ENCODE measurements at regions not wholly inside any gene's neighbourhood (a gene's known extent, or its start where the extent isn't known, plus 50 kb on each side); places are given as distances from the start of the nearest gene placed in this dataset.
"Not testable (repeated sequence)": the region's sequence is repeated elsewhere in the genome, so short reads cannot be mapped to it uniquely, and the experiment has no call there.

DNA sequence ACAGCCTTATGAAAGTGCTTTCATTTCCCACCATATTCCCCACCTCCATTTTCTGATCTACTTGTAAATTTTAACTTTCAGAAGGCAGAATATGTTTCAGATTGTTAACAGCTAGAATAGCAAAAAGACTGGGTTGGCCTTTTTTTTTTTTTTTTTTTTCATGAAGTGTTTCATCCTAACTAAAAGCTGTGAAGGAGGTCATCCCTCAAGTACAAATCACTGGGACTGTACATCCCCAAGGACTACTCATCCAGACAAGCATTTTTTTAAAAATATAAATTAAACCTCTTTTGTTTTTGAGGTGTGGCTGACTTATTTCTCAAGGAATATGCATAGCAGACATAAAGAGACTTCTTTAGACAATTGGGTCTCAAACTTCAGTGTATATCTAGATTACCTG, 542.1 kb upstream of the TUSC1 start:
- Histone ChIP-seq H3K4me1 (no peaks in the 10 kb centered on the region), H3K9me3 (peaks cover 0 to 8% of the 10 kb centered on the region in 2 donors), H3K27me3 (no peaks in the 10 kb centered on the region), H3K4me3 (no peak overlapping the region), H3K36me3 (no peaks in the 10 kb centered on the region), H3K27ac (no peak overlapping the region)
- DNase-seq (no peak), ATAC-seq (no peak)
- intact Hi-C loops (cut with DNase I), result no loop called here
- TF ChIP-seq CTCF (IDR thresholded peaks at IDR 0.05), result no peak

DNA sequence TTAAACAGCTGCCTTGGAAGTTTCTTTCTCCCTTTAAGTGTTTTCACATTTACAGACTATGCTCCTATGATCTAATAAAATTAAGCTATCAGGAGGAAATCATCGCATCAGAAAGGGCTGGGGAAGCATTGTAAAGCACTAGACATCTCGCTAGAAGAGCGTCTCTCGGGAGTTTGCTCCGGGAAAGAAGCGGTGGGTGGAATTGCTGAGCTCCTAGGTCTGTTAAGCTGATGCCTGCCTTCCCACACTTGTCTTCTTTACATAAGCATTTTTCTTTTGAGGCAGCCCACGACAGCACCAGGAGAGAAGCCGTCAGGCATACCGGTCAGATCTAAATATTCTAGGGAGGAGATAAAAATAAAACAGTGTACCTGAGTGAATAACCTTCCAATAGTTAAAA, 541.7 kb upstream of the TUSC1 start:
- DNase-seq, result no peak
- Histone ChIP-seq H3K27ac (no peak overlapping the region), H3K4me1 (no peaks in the 10 kb centered on the region), H3K27me3 (no peaks in the 10 kb centered on the region), H3K4me3 (no peak overlapping the region), H3K36me3 (no peaks in the 10 kb centered on the region), H3K9me3 (peaks cover 0 to 12% of the 10 kb centered on the region in 2 donors)
- TF ChIP-seq CTCF (IDR thresholded peaks at IDR 0.05), result no peak
- ATAC-seq, result no peak
- intact Hi-C loops (cut with DNase I), result no loop called here

DNA sequence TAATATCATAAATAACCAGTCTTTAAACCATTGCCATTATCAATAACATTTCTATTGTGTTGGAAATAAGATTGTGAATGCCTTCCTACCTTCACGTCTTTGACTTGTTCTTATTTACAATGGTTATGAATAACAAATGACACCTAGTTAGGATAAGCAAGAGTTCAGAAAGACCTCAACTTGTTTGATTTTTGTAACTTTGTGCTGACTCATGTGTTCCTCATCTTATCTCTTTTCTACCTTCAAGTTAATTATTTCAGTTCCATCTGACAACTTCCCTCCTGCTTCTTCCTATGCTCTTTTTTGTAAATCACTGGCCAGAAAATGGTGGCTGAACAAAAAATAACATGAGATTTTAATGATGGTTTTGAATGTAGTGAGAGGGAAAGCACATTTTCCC, 538.5 kb upstream of the TUSC1 start:
- H3K27me3 ChIP-seq, result no peaks in the 10 kb centered on the region
- peaks cover 0 to 15% of the 10 kb centered on the region in 2 donors for H3K9me3 ChIP-seq
- H3K4me3 ChIP-seq, result no peak overlapping the region
- TF ChIP-seq CTCF (IDR thresholded peaks at IDR 0.05), result no peak
- intact Hi-C loops (cut with DNase I), result no loop called here
- H3K4me1 ChIP-seq, result no peaks in the 10 kb centered on the region
- no peak overlapping the region for H3K27ac ChIP-seq
- H3K36me3 ChIP-seq, result no peaks in the 10 kb centered on the region
- DNase-seq (no peak), ATAC-seq (no peak)

- H3K27me3 ChIP-seq; H3K36me3 ChIP-seq; H3K4me1 ChIP-seq; ATAC-seq; intact Hi-C loops (cut with DNase I); H3K4me3 ChIP-seq; H3K27ac ChIP-seq: not testable (repeated sequence)
- H3K9me3 ChIP-seq, result peaks cover 0 to 15% of the 10 kb centered on the region in 2 donors
- DNase-seq, result peak in 1 of 4 donors; percentile 64
These were observed 536.6 kb upstream of the TUSC1 start for GRCh38 chr9:26214713-26215444.

- H3K4me1 ChIP-seq, result no peaks in the 10 kb centered on the region
- no peaks in the 10 kb centered on the region for H3K36me3 ChIP-seq
- DNase-seq (no peak), ATAC-seq (no peak)
- peaks cover 0 to 7% of the 10 kb centered on the region in 2 donors for H3K9me3 ChIP-seq
- no peak overlapping the region for H3K27ac ChIP-seq
- intact Hi-C loops (cut with DNase I), result no loop called here
- H3K27me3 ChIP-seq, result no peaks in the 10 kb centered on the region
- TF ChIP-seq CTCF (IDR thresholded peaks at IDR 0.05), result no peak
- no peak overlapping the region for H3K4me3 ChIP-seq
These were observed 532.2 kb upstream of the TUSC1 start for GRCh38 chr9:26210338-26210851.

GRCh38 chr9:26205261-26205660, 527.0 kb upstream of the TUSC1 start:
- Histone ChIP-seq H3K9me3 (no peaks in the 10 kb centered on the region), H3K4me3 (no peak overlapping the region), H3K36me3 (no peaks in the 10 kb centered on the region), H3K4me1 (no peaks in the 10 kb centered on the region), H3K27ac (no peak overlapping the region), H3K27me3 (no peaks in the 10 kb centered on the region)
- intact Hi-C loops (cut with DNase I), result no loop called here
- DNase-seq (no peak), ATAC-seq (no peak)
- no peak for TF ChIP-seq CTCF (IDR thresholded peaks at IDR 0.05)
